Body of pancreas (tissue), 4 donors: ENCODE measurements at regions not wholly inside any gene's neighbourhood (a gene's known extent, or its start where the extent isn't known, plus 50 kb on each side); places are given as distances from the start of the nearest gene placed in this dataset.
"Not testable (repeated sequence)": the region's sequence is repeated elsewhere in the genome, so short reads cannot be mapped to it uniquely, and the experiment has no call there.

ENCODE experiments used
- ATAC-seq: fragments of 150-250 bp; one replicate; pipeline ENCODE4 v1.9.1; 2016
- DNase-seq, 4 donors: peaks; one replicate each; pipeline ENCODE4 v3.0.0-alpha.2; 2019
- H3K27ac ChIP-seq, 4 donors: fragments of 200-600 bp; sonication (generic); 1 replicate in 3 of 4; 2 replicates in 1 of 4; pipeline versions ENCODE4 v1.5.1 to v1.6.1; 2016 to 2019; ENCODE audit warnings: mild to moderate bottlenecking in 1 of 4, mixed read lengths in 1 of 4, moderate library complexity in 1 of 4
- H3K27me3 ChIP-seq, 2 donors: fragments of 200-600 bp; sonication (generic); one replicate each; pipeline ENCODE4 v1.6.0; 2016; ENCODE audit warnings: mild to moderate bottlenecking in 1 of 2
- H3K36me3 ChIP-seq, 2 donors: fragments of 200-600 bp; sonication (generic); replicated peaks in 1 of 2; 2 replicates each; pipeline ENCODE4 v1.5.1; 2016; ENCODE audit warnings: low read depth in 2 of 2; ENCODE audit not compliant: insufficient read depth in 1 of 2
- H3K4me1 ChIP-seq: fragments of 200-600 bp; sonication (generic); one replicate; pipeline ENCODE4 v1.6.0; 2016
- H3K4me3 ChIP-seq, 2 donors: fragments of 200-600 bp; sonication (generic); 1 replicate in 1 of 2; 2 replicates in 1 of 2; pipeline ENCODE4 v1.5.1; 2016 to 2019
- H3K9me3 ChIP-seq, 3 donors: fragments of 200-600 bp; sonication (generic); 1 replicate in 2 of 3; 2 replicates in 1 of 3; pipeline ENCODE4 v1.5.1; 2016
- POLR2A ChIP-seq, 3 donors: fragments of 450-650 bp; IDR thresholded peaks; one replicate each; pipeline ENCODE4 v1.6.1; 2016; ENCODE audit warnings: antibody characterized with exemption in 3 of 3, mild to moderate bottlenecking in 2 of 3
- WGBS, 2 donors: methylation state at CpG; one replicate each; pipeline ENCODE4 v1.1.5; 2017; 5-methylcytosine and 5-hydroxymethylcytosine counted together
- intact Hi-C: fragments of 100-400 bp; cut with DNase I; formaldehyde crosslinking; loops from one replicate; pipeline ENCODE4 v1.15.1; 2023
- TF ChIP-seq, protein P1 (sequence below), 7 experiments: fragments of 450-650 bp in 4 of 7; fragments of 200-600 bp in 3 of 7; sonication (generic) in 3 of 7; IDR thresholded peaks; one replicate each; pipeline ENCODE4 v1.5.1; 2016 to 2019; ENCODE audit warnings: antibody characterized with exemption in 7 of 7

DNA sequence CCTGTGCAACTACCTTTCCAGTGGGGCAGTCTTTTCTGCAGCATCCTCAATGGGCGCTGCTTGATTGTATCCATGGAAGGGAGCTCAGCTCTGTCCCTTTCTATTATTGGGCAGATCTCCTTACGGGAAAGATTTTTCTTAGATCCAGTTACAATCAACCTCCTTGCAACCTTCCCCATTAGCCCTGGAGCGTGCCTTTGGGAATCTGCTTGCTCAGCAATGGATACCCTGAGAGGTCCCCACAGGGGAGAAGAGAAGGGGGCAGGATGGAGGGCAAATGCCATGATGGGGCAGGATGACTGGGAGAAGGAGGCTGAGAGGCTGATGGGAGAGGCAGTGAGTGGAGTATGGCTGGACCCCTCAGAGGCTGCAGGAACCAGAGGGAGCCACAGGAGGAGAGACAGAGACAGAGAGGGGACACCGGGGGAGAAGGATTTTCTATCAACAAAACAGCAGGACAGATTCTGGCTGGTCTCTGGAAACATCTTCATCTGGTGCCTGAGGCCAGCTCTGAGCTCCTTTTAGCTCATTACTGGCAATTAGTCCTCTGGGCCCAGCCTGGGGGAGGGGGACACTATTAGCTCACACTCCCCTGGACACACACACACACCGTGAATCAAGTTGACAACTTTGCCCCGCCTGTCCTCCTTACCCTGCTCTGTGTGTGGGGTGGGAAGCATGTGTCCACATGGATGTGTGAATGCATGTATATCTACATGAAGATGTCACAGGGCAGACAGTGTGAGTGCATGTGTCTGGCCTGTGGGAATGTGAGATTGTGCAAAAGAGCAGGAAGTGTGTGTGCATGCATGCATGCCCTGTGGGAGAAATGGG lies 80.8 kb upstream of the PAX2 start:
- H3K4me1 ChIP-seq, result peaks cover 3% of the 10 kb centered on the region
- intact Hi-C loops, result no loop called here
- H3K36me3 ChIP-seq, result no peaks in the 10 kb centered on the region
- H3K27me3 ChIP-seq, result peaks cover 0 to 14% of the 10 kb centered on the region in 2 donors
- H3K4me3 ChIP-seq, result no peak overlapping the region
- no peak for TF ChIP-seq POLR2A (IDR thresholded peaks at IDR 0.05)
- TF ChIP-seq, protein P1, sequence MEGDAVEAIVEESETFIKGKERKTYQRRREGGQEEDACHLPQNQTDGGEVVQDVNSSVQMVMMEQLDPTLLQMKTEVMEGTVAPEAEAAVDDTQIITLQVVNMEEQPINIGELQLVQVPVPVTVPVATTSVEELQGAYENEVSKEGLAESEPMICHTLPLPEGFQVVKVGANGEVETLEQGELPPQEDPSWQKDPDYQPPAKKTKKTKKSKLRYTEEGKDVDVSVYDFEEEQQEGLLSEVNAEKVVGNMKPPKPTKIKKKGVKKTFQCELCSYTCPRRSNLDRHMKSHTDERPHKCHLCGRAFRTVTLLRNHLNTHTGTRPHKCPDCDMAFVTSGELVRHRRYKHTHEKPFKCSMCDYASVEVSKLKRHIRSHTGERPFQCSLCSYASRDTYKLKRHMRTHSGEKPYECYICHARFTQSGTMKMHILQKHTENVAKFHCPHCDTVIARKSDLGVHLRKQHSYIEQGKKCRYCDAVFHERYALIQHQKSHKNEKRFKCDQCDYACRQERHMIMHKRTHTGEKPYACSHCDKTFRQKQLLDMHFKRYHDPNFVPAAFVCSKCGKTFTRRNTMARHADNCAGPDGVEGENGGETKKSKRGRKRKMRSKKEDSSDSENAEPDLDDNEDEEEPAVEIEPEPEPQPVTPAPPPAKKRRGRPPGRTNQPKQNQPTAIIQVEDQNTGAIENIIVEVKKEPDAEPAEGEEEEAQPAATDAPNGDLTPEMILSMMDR (IDR thresholded peaks at IDR 0.05), result no peak
- no peak overlapping the region for H3K27ac ChIP-seq
- DNase-seq, result no peak
- no peak for ATAC-seq
- 62% methylated on average over 4 to 6 of the region's 6 CpGs for WGBS, 2 donors
- no peaks in the 10 kb centered on the region for H3K9me3 ChIP-seq

GRCh38 chr10:100666634-100667033 lies 78.7 kb upstream of the PAX2 start:
- H3K9me3 ChIP-seq, H3K27ac ChIP-seq, H3K36me3 ChIP-seq, ATAC-seq, H3K4me1 ChIP-seq, intact Hi-C loops, H3K4me3 ChIP-seq, DNase-seq: not testable (repeated sequence)
- WGBS, 2 donors, result 69 to 78% methylated on average over 2 of the region's 2 CpGs
- peaks cover 0 to 16% of the 10 kb centered on the region in 2 donors for H3K27me3 ChIP-seq

- H3K27me3 ChIP-seq, result peaks cover 0 to 26% of the 10 kb centered on the region in 2 donors
Observed at GRCh38 chr10:100669616-100670015, 75.8 kb upstream of the PAX2 start.

DNA sequence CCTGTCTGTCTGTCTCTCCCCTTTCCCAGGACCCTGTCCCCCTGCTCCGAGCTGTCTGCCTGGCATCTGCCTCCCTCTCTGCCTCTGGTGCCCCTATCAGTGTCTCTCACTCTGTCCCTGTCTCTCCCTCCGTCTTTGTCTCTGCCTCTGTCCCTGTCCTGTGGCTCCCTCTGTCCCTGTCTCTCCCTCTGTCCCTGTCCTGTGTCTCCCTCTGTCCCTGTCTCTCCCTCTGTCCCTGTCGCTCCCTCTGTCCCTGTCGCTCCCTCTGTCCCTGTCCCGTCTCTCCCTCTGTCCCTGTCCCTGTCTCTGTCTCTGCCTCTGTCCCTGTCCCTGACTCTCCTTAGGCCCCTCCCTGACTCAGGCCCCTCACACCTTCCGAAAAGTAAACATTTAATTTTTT lies 75.0 kb upstream of the PAX2 start:
- 49 to 51% methylated on average over 6 of the region's 6 CpGs for WGBS, 2 donors
- ATAC-seq, result no peak
- TF ChIP-seq, protein P1 (IDR thresholded peaks at IDR 0.05), result no peak
- TF ChIP-seq POLR2A (IDR thresholded peaks at IDR 0.05), result no peak

More at GRCh38 chr10:100669616-100670015, 75.8 kb upstream of the PAX2 start:
- 37 to 48% methylated on average over 7 to 9 of the region's 9 CpGs for WGBS, 2 donors
- Histone ChIP-seq H3K27ac (no peak overlapping the region), H3K4me3 (no peak overlapping the region), H3K4me1 (peaks cover 8% of the 10 kb centered on the region), H3K9me3 (no peaks in the 10 kb centered on the region), H3K36me3 (no peaks in the 10 kb centered on the region)
- DNase-seq (no peak), ATAC-seq (no peak)
- TF ChIP-seq POLR2A (IDR thresholded peaks at IDR 0.05), result no peak
- intact Hi-C loops, result no loop called here

GRCh38 chr10:100670828-100671479 lies 74.4 kb upstream of the PAX2 start:
- DNase-seq (peak; percentile 16 to 54 (median 40)), ATAC-seq (peak; percentile 71)
- 3% methylated on average over 12 to 54 of the region's 54 CpGs for WGBS, 2 donors
- no peak for TF ChIP-seq POLR2A (IDR thresholded peaks at IDR 0.05)
- TF ChIP-seq, protein P1 (IDR thresholded peaks at IDR 0.05), result peak in 5 of 7 experiments; percentile 51 to 74 (median 68)
- intact Hi-C loops, result no loop called here
- H3K36me3 ChIP-seq, result no peaks in the 10 kb centered on the region
- no peak overlapping the region for H3K4me3 ChIP-seq
- H3K4me1 ChIP-seq, result peaks cover 8% of the 10 kb centered on the region
- H3K9me3 ChIP-seq, result no peaks in the 10 kb centered on the region
- H3K27ac ChIP-seq, result no peak overlapping the region
- peaks cover 0 to 26% of the 10 kb centered on the region in 2 donors for H3K27me3 ChIP-seq

More for the DNA sequence above, 75.0 kb upstream of the PAX2 start:
- peaks cover 0 to 26% of the 10 kb centered on the region in 2 donors for H3K27me3 ChIP-seq
- no peak for DNase-seq
- H3K36me3 ChIP-seq, result no peaks in the 10 kb centered on the region
- no peaks in the 10 kb centered on the region for H3K9me3 ChIP-seq
- peaks cover 8% of the 10 kb centered on the region for H3K4me1 ChIP-seq
- intact Hi-C loops, result no loop called here
- H3K4me3 ChIP-seq, result no peak overlapping the region
- H3K27ac ChIP-seq, result no peak overlapping the region
